GM13977 (cell line): ENCODE measurements at regions not wholly inside any gene's neighbourhood (a gene's known extent, or its start where the extent isn't known, plus 50 kb on each side); places are given as distances from the start of the nearest gene placed in this dataset.

ENCODE experiments used
- DNase-seq: peaks from one replicate; pipeline ENCODE4 v3.0.0; 2012; ENCODE audit warnings: low spot score
- CTCF ChIP-seq: IDR thresholded peaks from 2 replicates; pipeline ENCODE4 v1.5.1; 2012; ENCODE audit warnings: mild to moderate bottlenecking, control low read depth; ENCODE audit not compliant: insufficient read depth; ENCODE audit errors: extremely low read depth, missing control alignments
- in situ Hi-C: fragments of 300-500 bp; cut with MboI; formaldehyde crosslinking; loops from one replicate; pipeline ENCODE4 v1.12.0; 2022; ENCODE audit warnings: low sequenced_read_pairs, low pct_unique_long_range_greater_than_20kb, mixed read lengths, inconsistent platforms; ENCODE audit not compliant: unreplicated experiment

GRCh38 chr16:5349670-5350517 lies 252.3 kb upstream of the EEF2KMT start:
- in situ Hi-C loops, result no loop called here
- DNase-seq, result no peak
- no peak for TF ChIP-seq CTCF

DNA sequence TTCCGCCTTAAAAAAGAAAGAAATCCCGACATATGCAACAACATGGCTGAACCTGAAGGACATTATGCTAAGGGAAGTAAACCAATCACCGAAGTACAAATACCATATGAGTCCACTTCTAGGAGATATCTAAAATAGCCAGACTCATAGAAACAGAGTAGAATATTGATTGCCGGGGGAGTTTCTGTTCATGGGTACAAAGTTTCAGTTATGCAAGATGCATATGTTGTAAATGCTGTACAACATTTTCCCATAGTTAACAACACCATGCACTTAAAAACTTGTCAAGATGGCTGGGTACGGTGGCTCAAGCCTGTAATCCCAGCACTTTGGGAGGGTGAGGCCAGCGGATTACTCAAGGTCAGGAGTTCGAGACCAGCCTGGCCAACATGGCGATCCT lies 251.5 kb upstream of the EEF2KMT start:
- DNase-seq, result no peak
- in situ Hi-C loops, result no loop called here
- TF ChIP-seq CTCF, result no peak

- in situ Hi-C loops, result no loop called here
- no peak for TF ChIP-seq CTCF
- DNase-seq, result no peak
Measured at GRCh38 chr16:5347561-5347960, 250.0 kb upstream of the EEF2KMT start.

DNA sequence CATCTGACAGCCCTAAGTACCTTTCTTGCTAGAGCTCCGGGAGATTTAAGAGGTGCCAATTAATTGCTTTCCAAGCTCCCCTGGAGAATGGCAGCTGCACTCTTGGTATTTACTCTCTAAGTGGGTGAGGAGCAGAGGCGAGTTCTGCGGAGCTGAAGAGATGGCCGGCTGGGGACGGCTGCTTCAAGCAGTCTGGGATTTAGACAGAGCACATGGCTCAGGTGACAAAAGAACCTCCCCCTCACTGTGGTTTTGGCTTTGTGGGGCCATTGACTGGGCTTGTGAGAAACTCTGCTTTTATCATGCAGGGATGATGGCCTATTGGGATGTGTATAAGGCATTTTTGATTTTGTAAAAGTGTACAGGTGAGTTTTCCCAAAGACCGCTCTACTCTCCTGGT lies 239.3 kb upstream of the EEF2KMT start:
- DNase-seq, result no peak
- in situ Hi-C loops, result no loop called here
- no peak for TF ChIP-seq CTCF

GRCh38 chr16:5333991-5334390 lies 236.4 kb upstream of the EEF2KMT start:
- TF ChIP-seq CTCF, result no peak
- DNase-seq, result no peak
- in situ Hi-C loops, result no loop called here

GRCh38 chr16:5333126-5333525 lies 235.5 kb upstream of the EEF2KMT start:
- TF ChIP-seq CTCF, result no peak
- no peak for DNase-seq
- in situ Hi-C loops, result no loop called here

- in situ Hi-C loops, result no loop called here
- no peak for DNase-seq
- no peak for TF ChIP-seq CTCF
Measured at GRCh38 chr16:5330058-5330457, 232.5 kb upstream of the EEF2KMT start.
